ENCODE measurements at regions not wholly inside any gene's neighbourhood (a gene's known extent, or its start where the extent isn't known, plus 50 kb on each side); places are given as distances from the start of the nearest gene placed in this dataset.
A peak's percentile ranks its signal among the peaks of the same experiment; 100 is the strongest.

GRCh38 chr15:94033014-94033682 lies 198.2 kb upstream of the MCTP2 start:
- no peak for DNase-seq (ENCODE audit: low read depth in 1 of 2, low spot score in 1 of 2)
- in situ Hi-C loops (cut with HindIII; ENCODE audit: low pct_unique_long_range_greater_than_20kb, low sequenced_read_pairs): no loop called here
- no peak for TF ChIP-seq JUND (IDR thresholded peaks at IDR 0.05; ENCODE audit: low read depth)

GRCh38 chr15:94032571-94032970 lies 198.8 kb upstream of the MCTP2 start:
- DNase-seq (ENCODE audit: low read depth in 1 of 2, low spot score in 1 of 2): no peak
- in situ Hi-C loops (cut with HindIII; ENCODE audit: low pct_unique_long_range_greater_than_20kb, low sequenced_read_pairs): no loop called here
- TF ChIP-seq JUND (IDR thresholded peaks at IDR 0.05; ENCODE audit: low read depth): no peak

GRCh38 chr15:94031072-94031471 lies 200.3 kb upstream of the MCTP2 start:
- in situ Hi-C loops (cut with HindIII; ENCODE audit: low pct_unique_long_range_greater_than_20kb, low sequenced_read_pairs): no loop called here
- TF ChIP-seq JUND (IDR thresholded peaks at IDR 0.05; ENCODE audit: low read depth): no peak
- no peak for DNase-seq (ENCODE audit: low read depth in 1 of 2, low spot score in 1 of 2)

DNA sequence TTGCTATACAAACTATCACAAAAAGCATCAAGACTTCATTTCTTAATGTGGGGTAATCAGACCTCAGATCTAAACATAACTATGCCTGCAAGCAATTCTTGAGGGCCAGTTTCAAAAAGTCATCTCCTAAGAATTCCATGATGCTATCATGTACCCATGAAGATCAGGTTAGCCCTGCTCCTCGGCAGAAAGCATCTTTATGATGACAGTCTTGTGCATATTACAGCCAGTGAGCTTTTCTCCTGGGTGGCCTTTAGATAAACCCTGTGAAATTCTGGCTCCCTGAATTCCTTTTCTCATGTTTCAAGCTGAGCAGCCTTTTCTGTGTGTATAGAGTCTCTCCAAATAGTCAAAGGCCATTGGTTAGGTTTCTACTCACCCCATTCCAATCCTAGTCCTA lies 201.9 kb upstream of the MCTP2 start:
- in situ Hi-C loops (cut with HindIII; ENCODE audit: low pct_unique_long_range_greater_than_20kb, low sequenced_read_pairs): no loop called here
- TF ChIP-seq JUND (IDR thresholded peaks at IDR 0.05; ENCODE audit: low read depth): no peak
- DNase-seq (ENCODE audit: low read depth in 1 of 2, low spot score in 1 of 2): peak in 1 of 2 experiments; percentile 9

- in situ Hi-C loops (cut with HindIII; ENCODE audit: low pct_unique_long_range_greater_than_20kb, low sequenced_read_pairs): no loop called here
- TF ChIP-seq JUND (IDR thresholded peaks at IDR 0.05; ENCODE audit: low read depth): no peak
- no peak for DNase-seq (ENCODE audit: low read depth in 1 of 2, low spot score in 1 of 2)
These were observed 202.6 kb upstream of the MCTP2 start for GRCh38 chr15:94028809-94029208.

DNA sequence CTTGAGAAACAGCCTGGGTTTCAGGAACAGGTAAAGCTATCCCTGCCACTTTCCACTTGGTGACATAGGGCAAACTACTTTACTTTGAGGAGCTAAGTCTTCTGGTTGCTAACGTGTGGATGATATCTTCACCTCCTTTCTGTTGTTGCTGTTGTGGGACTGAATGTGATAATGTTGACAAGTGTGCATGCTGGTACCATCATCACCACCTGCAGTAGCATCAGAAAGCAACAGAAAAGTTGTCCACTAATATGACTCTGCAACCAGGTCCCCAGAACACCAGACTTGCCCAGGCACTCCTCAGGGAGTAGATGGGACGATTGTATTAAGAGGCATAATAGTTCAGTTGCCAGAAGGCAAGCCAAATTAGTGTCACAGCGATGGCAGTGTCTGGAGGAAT lies 203.2 kb upstream of the MCTP2 start:
- no peak for DNase-seq (ENCODE audit: low read depth in 1 of 2, low spot score in 1 of 2)
- no peak for TF ChIP-seq JUND (IDR thresholded peaks at IDR 0.05; ENCODE audit: low read depth)
- in situ Hi-C loops (cut with HindIII; ENCODE audit: low pct_unique_long_range_greater_than_20kb, low sequenced_read_pairs): no loop called here

- in situ Hi-C loops (cut with HindIII; ENCODE audit: low pct_unique_long_range_greater_than_20kb, low sequenced_read_pairs): no loop called here
- no peak for DNase-seq (ENCODE audit: low read depth in 1 of 2, low spot score in 1 of 2)
- TF ChIP-seq JUND (IDR thresholded peaks at IDR 0.05; ENCODE audit: low read depth): no peak
These were observed 203.8 kb upstream of the MCTP2 start for GRCh38 chr15:94027581-94027980.

DNA sequence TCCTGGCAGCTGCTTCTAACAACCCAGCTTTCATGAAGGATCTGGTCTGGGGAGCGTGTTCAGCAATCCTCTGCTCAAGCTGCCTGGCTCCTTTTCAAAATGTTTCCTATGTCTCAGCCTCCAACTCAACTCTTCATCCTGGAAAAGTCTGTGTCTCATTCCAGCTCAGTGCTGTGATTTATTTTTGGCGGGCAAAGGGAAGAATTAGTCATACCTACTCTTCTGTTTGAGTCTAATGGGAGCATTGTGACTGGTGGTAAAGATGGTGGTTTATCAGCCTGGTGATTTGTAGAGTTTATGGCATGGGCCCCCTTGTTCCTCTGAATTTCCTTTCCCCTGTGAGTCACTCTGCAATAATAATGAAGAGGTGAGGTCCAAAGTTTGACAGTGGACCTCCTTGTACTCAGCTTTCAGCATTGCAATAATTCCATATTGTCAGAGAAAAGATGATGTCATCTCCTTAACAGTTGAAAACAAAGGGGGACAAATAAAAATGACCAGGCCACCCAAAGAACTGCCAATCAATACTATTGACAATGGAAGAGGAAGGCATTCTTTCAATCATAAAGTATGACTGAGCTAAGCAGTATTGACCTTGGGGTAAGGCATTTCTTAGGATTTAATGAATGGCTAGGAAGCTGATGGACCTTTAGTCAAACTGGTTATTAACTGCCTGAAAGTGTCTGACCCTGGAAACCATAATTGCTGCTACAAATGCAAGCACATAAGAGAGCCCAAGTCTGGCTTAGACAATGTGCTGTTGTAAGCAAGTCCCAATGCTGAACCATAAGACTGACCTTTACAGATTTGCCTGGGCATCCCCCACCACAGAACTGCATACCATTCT lies 204.7 kb upstream of the MCTP2 start:
- in situ Hi-C loops (cut with HindIII; ENCODE audit: low pct_unique_long_range_greater_than_20kb, low sequenced_read_pairs): no loop called here
- no peak for DNase-seq (ENCODE audit: low read depth in 1 of 2, low spot score in 1 of 2)
- TF ChIP-seq JUND (IDR thresholded peaks at IDR 0.05; ENCODE audit: low read depth): no peak

DNA sequence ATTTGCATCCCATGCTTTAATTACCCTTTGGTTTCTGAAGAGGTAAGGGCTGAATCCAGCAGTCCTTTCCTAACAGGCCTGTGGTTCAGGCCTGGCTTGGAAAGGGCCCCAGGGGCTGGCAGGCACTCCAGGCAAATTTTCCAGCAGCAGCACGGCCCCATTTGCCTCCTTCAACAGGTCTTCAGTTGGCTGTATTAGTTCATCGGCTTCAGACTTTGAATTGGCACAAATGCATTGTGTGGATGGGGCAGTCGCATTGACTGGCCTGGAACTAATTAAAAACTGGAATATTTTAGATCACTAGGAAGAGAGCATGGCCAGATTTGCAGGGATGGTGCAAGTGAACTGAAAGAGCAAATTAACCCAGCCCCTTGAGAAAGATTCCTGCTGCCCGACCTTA lies 207.8 kb upstream of the MCTP2 start:
- no peak for DNase-seq (ENCODE audit: low read depth in 1 of 2, low spot score in 1 of 2)
- in situ Hi-C loops (cut with HindIII; ENCODE audit: low pct_unique_long_range_greater_than_20kb, low sequenced_read_pairs): no loop called here
- TF ChIP-seq JUND (IDR thresholded peaks at IDR 0.05; ENCODE audit: low read depth): no peak

GRCh38 chr15:94021621-94022320 lies 209.6 kb upstream of the MCTP2 start:
- in situ Hi-C loops (cut with HindIII; ENCODE audit: low pct_unique_long_range_greater_than_20kb, low sequenced_read_pairs): no loop called here
- TF ChIP-seq JUND (IDR thresholded peaks at IDR 0.05; ENCODE audit: low read depth): no peak

GRCh38 chr15:94019062-94019461 lies 212.3 kb upstream of the MCTP2 start:
- TF ChIP-seq JUND (IDR thresholded peaks at IDR 0.05; ENCODE audit: low read depth): no peak
- in situ Hi-C loops (cut with HindIII; ENCODE audit: low pct_unique_long_range_greater_than_20kb, low sequenced_read_pairs): no loop called here
- no peak for DNase-seq (ENCODE audit: low read depth in 1 of 2, low spot score in 1 of 2)

More at GRCh38 chr15:94021621-94022320, 209.6 kb upstream of the MCTP2 start:
- DNase-seq (ENCODE audit: low read depth in 1 of 2, low spot score in 1 of 2): no peak

DNA sequence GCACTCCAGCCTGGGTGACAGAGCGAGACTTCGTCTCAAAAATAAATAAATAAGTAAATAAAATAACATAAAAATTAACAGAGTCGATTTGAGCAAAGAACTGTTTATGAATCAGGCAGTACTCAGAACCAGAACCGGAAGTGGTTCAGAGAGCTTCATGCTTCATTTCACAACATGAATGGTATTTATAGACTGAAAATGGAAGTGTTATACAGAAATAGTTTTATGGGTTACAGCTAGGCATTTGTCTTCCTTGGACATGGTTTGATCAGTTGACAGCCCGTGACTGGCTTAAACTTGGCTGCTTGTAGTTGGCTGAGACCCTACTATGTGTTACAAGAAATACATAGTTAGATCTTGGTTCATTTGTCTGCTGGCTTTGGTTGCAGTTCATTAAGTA lies 216.0 kb upstream of the MCTP2 start:
- DNase-seq (ENCODE audit: low read depth in 1 of 2, low spot score in 1 of 2): no peak
- TF ChIP-seq JUND (IDR thresholded peaks at IDR 0.05; ENCODE audit: low read depth): no peak
- in situ Hi-C loops (cut with HindIII; ENCODE audit: low pct_unique_long_range_greater_than_20kb, low sequenced_read_pairs): no loop called here

Data from T47D (cell line).